IMR-90 (cell line): ENCODE measurements at regions not wholly inside any gene's neighbourhood (a gene's known extent, or its start where the extent isn't known, plus 50 kb on each side); places are given as distances from the start of the nearest gene placed in this dataset.

Experiments used
- BHLHE40 ChIP-seq: fragments of 150-350 bp; IDR thresholded peaks from 2 replicates; pipeline ENCODE4 v1.6.1; 2016; ENCODE audit warnings: mild to moderate bottlenecking, low read depth, low read length
- RCOR1 ChIP-seq: IDR thresholded peaks from 2 replicates; pipeline ENCODE4 v1.6.1; 2012; ENCODE audit warnings: mild to moderate bottlenecking, low read length, improper control_type of control experiment; ENCODE audit not compliant: insufficient replicate concordance
- TF ChIP-seq, protein P1 (sequence below): conservative IDR thresholded peaks from 2 replicates; pipeline ENCODE4 v1.5.1; 2012; ENCODE audit warnings: mild to moderate bottlenecking, low read depth, low read length, improper control_type of control experiment

DNA sequence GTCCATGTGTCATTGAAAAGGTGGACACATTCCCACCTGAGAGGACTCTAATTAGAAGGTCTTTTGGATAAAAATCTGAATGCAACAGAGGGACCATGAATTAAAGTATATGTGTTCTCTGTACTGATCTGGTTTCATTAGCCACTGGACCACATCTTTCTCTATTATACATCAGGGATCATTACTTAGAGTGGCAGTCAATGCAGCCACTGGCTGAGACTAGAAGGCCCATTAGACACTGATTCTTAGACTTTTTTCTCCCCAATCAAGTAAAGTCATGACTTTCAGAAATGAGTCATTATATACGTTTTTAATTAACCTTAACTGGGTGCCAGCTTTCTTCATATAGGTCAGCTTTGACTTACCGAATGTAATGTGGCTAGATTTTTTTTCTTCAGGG lies 550.8 kb upstream of the CFAP20DC start:
- TF ChIP-seq RCOR1 (no peak), BHLHE40 (no peak)
- TF ChIP-seq, protein P1, sequence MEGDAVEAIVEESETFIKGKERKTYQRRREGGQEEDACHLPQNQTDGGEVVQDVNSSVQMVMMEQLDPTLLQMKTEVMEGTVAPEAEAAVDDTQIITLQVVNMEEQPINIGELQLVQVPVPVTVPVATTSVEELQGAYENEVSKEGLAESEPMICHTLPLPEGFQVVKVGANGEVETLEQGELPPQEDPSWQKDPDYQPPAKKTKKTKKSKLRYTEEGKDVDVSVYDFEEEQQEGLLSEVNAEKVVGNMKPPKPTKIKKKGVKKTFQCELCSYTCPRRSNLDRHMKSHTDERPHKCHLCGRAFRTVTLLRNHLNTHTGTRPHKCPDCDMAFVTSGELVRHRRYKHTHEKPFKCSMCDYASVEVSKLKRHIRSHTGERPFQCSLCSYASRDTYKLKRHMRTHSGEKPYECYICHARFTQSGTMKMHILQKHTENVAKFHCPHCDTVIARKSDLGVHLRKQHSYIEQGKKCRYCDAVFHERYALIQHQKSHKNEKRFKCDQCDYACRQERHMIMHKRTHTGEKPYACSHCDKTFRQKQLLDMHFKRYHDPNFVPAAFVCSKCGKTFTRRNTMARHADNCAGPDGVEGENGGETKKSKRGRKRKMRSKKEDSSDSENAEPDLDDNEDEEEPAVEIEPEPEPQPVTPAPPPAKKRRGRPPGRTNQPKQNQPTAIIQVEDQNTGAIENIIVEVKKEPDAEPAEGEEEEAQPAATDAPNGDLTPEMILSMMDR: no peak
